ENCODE measurements at regions not wholly inside any gene's neighbourhood (a gene's known extent, or its start where the extent isn't known, plus 50 kb on each side); places are given as distances from the start of the nearest gene placed in this dataset.

DNA sequence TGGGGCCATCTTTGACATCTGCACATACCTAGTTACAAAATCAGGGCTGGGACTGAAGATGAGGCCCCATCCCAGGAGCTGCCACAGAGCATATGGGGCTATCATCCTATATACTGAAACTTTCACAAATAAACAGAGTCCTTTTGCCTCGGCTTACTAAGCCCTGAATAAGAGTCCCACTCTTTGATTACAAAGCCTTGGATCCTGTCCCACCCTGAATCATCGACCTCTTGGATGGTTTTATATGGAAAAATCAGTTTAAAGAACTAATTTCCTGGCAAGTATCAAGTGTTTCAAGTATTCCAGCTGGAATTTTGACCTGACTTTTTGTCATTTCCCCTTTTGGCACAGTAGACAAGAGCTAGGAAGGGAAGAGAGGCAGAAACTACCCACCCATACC is 331.3 kb upstream of the FRG2C start:
- TF ChIP-seq CTCF (IDR thresholded peaks at IDR 0.05), result no peak
- TF ChIP-seq POLR2AphosphoS5 (IDR thresholded peaks at IDR 0.05), result no peak
- TF ChIP-seq POLR2A (IDR thresholded peaks at IDR 0.05), result no peak
- TF ChIP-seq EP300 (IDR thresholded peaks at IDR 0.05), result no peak

All from suprapubic skin (tissue), 4 donors.